Right renal pelvis (tissue), 4 donors: ENCODE measurements at regions not wholly inside any gene's neighbourhood (a gene's known extent, or its start where the extent isn't known, plus 50 kb on each side); places are given as distances from the start of the nearest gene placed in this dataset.
A peak's percentile ranks its signal among the peaks of the same experiment; 100 is the strongest.

Experiments
- DNase-seq, 4 donors: peaks; one replicate each; pipeline ENCODE4 v3.0.0-alpha.2; 2013; ENCODE audit warnings: low read depth in 4 of 4, low spot score in 3 of 4, missing footprints in 1 of 4

GRCh38 chr1:229760478-229760996, 134.5 kb downstream of the URB2 start:
- DNase-seq: no peak

- no peak for DNase-seq
Measured at GRCh38 chr1:229762891-229763290, 136.8 kb downstream of the URB2 start.

- no peak for DNase-seq
Measured at GRCh38 chr1:229768232-229768631, 142.2 kb downstream of the URB2 start.

- DNase-seq: no peak
Measured at GRCh38 chr1:229769006-229769405, 143.0 kb downstream of the URB2 start.

DNA sequence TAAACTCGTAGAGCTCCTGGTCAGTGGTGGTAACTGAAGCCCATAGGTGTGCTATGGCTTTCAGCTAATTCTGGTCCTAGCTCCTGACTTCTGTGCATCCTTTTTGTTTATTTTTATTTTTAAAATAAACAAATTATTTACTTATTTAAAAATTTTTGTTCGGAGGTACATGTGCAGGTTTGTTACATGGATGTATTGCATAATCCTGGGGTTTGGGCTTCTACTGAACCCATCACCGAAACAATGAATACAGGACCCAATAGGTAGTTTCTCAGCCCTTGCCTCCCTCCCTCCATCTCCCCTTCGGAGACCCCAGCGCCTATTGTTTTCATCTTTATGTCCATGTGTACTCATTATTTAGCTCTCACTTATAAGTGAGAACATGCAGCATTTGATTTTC, 143.8 kb downstream of the URB2 start:
- DNase-seq: no peak

- DNase-seq: peak in 3 of 4 donors; percentile 14 to 23 (median 15)
Measured at GRCh38 chr1:229778794-229779193, 152.7 kb downstream of the URB2 start.

DNA sequence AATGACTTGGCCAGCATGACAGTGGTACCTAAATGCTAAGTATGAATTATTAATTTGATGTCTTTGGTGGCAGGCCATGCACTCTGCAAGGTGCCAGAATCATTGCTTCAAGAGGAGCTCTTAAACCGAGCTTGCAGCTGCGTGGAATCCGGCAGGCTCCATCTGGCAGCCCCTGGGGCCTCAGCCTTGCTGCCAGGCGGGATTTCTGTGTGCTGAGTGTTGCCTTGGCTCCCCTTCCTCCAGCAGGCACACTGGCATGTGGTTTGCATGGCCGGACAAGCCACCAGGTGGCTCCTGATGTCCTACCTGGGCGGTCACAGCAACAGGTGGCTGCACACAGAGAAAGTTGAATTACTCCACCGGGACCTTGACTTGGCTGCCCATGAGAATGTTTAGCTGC, 155.4 kb downstream of the URB2 start:
- peak in 1 of 4 donors; percentile 3 for DNase-seq

- DNase-seq: no peak
Measured at GRCh38 chr1:229782469-229782868, 156.4 kb downstream of the URB2 start.

- DNase-seq: no peak
Measured at GRCh38 chr1:229784834-229785233, 158.8 kb downstream of the URB2 start.

DNA sequence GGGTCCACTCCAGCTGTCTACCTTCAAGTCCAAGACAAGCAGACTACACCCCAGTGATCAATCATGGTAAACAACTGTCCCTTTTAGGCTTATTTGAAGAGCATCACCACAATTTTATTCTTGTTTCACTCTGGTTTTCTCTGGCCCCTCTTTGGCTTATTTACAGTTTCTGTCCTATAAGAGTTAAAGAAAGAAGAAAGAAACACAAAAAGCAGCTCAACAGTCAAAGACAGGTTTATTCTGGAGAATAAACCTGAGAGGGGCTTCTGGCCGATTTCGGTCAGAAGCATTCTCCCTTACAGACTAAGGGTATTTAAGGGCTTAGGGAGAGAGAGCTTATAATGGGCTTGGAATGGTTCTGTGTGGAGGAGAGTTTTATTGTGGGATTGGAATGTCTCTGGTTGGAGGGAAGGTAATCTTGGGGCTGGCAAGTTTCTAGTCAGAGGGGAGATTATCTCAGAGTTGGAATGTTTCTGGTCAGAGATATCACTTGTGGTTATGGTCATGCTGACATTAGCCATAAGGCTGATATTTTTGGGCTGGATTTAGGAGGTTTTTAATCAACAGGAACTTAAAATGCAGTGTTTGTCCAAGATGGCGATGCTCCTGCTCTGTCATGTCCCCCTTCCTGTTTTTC, 161.0 kb downstream of the URB2 start:
- no peak for DNase-seq

- no peak for DNase-seq
Measured at GRCh38 chr1:229788004-229788403, 162.0 kb downstream of the URB2 start.

GRCh38 chr1:229792012-229792975, 166.2 kb downstream of the URB2 start:
- no peak for DNase-seq

DNA sequence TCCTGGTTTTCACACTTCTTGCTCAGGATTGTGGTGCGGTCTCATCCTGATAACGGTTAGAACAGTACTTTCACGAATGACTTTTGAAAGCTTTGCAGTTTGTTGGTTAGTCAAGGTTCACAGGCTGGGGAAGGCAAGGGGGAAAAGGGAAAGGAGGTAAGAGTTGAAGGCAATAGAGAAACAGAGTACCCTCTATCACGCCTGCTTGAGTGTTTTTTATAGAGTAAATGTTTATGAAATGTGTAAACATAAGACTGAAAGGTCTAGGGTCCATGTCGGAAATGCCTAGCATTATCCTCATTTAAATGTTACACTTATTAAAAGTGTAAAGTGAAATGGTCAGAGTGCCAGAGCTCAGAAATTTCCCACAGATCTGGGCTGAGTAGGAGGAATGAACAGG, 167.4 kb downstream of the URB2 start:
- no peak for DNase-seq

- DNase-seq: no peak
Measured at GRCh38 chr1:229798558-229798957, 172.5 kb downstream of the URB2 start.

GRCh38 chr1:229803626-229804217, 177.7 kb downstream of the URB2 start:
- DNase-seq: no peak

GRCh38 chr1:229808272-229808671, 182.2 kb downstream of the URB2 start:
- no peak for DNase-seq

GRCh38 chr1:229810140-229810539, 184.1 kb downstream of the URB2 start:
- DNase-seq: no peak

GRCh38 chr1:229810961-229811360, 184.9 kb downstream of the URB2 start:
- DNase-seq: no peak

- DNase-seq: no peak
Measured at GRCh38 chr1:229812148-229812547, 186.1 kb downstream of the URB2 start.

GRCh38 chr1:229812693-229813092, 186.6 kb downstream of the URB2 start:
- DNase-seq: no peak

- DNase-seq: no peak
Measured at GRCh38 chr1:229815076-229815475, 189.0 kb downstream of the URB2 start.
